ENCODE measurements at regions not wholly inside any gene's neighbourhood (a gene's known extent, or its start where the extent isn't known, plus 50 kb on each side); places are given as distances from the start of the nearest gene placed in this dataset.

- DNase-seq = no peak
- no peaks in the 10 kb centered on the region for H3K36me3 ChIP-seq
- TF ChIP-seq CTCF (IDR thresholded peaks at IDR 0.05; ENCODE audit: low read depth, low read length) = no peak
- H3K9me3 ChIP-seq = no peaks in the 10 kb centered on the region
- no peaks in the 10 kb centered on the region for H3K4me1 ChIP-seq
- no peaks in the 10 kb centered on the region for H3K27me3 ChIP-seq
- no peak overlapping the region for H3K4me3 ChIP-seq (ENCODE audit: low read depth, low read length)
These were observed 648.2 kb upstream of the NEGR1 start for GRCh38 chr1:72930528-72930927.

DNA sequence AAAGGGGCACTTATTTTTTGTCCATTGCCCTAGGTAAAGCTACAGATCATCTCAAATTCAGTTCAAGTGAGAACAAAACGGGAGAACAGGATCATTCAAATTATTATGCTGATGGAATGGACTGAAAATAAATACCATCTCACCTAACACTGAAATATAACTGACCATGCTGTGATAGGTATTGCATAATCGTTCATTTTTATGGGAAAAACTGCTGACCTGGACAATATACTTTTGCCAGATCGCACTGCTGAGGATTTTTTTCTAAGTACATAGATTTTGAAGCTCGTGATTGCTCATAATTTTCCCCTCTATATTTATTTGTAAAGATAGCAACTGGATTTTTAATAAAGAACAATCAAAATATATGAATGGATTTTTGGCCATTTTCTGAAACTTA is 636.6 kb upstream of the NEGR1 start:
- H3K4me1 ChIP-seq = no peaks in the 10 kb centered on the region
- no peak overlapping the region for H3K4me3 ChIP-seq (ENCODE audit: low read depth, low read length)
- H3K36me3 ChIP-seq = no peaks in the 10 kb centered on the region
- no peak for TF ChIP-seq CTCF (IDR thresholded peaks at IDR 0.05; ENCODE audit: low read depth, low read length)
- H3K9me3 ChIP-seq = no peaks in the 10 kb centered on the region
- no peaks in the 10 kb centered on the region for H3K27me3 ChIP-seq
- DNase-seq = no peak

- no peak for DNase-seq
- no peak overlapping the region for H3K4me3 ChIP-seq (ENCODE audit: low read depth, low read length)
- no peak for TF ChIP-seq CTCF (IDR thresholded peaks at IDR 0.05; ENCODE audit: low read depth, low read length)
- H3K9me3 ChIP-seq = no peaks in the 10 kb centered on the region
- H3K36me3 ChIP-seq = no peaks in the 10 kb centered on the region
- no peaks in the 10 kb centered on the region for H3K27me3 ChIP-seq
- H3K4me1 ChIP-seq = no peaks in the 10 kb centered on the region
These were observed 635.6 kb upstream of the NEGR1 start for GRCh38 chr1:72917920-72918319.

- Histone ChIP-seq H3K9me3 (no peaks in the 10 kb centered on the region), H3K36me3 (no peaks in the 10 kb centered on the region), H3K4me3 (ENCODE audit: low read depth, low read length) (no peak overlapping the region), H3K27me3 (no peaks in the 10 kb centered on the region), H3K4me1 (no peaks in the 10 kb centered on the region)
- no peak for TF ChIP-seq CTCF (IDR thresholded peaks at IDR 0.05; ENCODE audit: low read depth, low read length)
- no peak for DNase-seq
These were observed 633.2 kb upstream of the NEGR1 start for GRCh38 chr1:72915581-72915980.

- Histone ChIP-seq H3K9me3 (no peaks in the 10 kb centered on the region), H3K36me3 (no peaks in the 10 kb centered on the region), H3K4me3 (ENCODE audit: low read depth, low read length) (no peak overlapping the region), H3K27me3 (no peaks in the 10 kb centered on the region), H3K4me1 (no peaks in the 10 kb centered on the region)
- no peak for TF ChIP-seq CTCF (IDR thresholded peaks at IDR 0.05; ENCODE audit: low read depth, low read length)
- DNase-seq = no peak
These were observed 629.3 kb upstream of the NEGR1 start for GRCh38 chr1:72911656-72912055.

DNA sequence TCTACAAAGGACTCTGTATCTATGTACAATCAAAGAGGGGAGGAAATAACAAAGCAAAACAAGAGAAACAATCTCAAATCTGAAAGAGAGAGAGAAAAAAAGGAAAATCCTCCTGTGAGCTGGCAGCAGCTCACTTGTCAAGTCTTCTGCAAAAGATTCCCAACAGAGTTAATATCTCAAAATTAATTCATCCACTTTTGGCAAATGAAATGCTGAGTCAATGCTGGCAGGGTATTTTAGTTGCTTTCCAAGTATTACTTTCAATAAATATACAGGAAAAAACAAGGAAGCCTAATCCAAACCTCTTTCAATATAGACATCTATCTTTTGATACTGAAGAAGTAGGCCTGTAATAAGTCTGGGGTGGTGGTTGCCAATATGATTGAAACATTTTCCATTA is 613.9 kb upstream of the NEGR1 start:
- Histone ChIP-seq H3K27me3 (no peaks in the 10 kb centered on the region), H3K4me3 (ENCODE audit: low read depth, low read length) (no peak overlapping the region), H3K9me3 (no peaks in the 10 kb centered on the region), H3K36me3 (no peaks in the 10 kb centered on the region), H3K4me1 (no peaks in the 10 kb centered on the region)
- DNase-seq = no peak
- no peak for TF ChIP-seq CTCF (IDR thresholded peaks at IDR 0.05; ENCODE audit: low read depth, low read length)
